ENCODE measurements at regions not wholly inside any gene's neighbourhood (a gene's known extent, or its start where the extent isn't known, plus 50 kb on each side); places are given as distances from the start of the nearest gene placed in this dataset.
"Not testable (repeated sequence)": the region's sequence is repeated elsewhere in the genome, so short reads cannot be mapped to it uniquely, and the experiment has no call there.

DNA sequence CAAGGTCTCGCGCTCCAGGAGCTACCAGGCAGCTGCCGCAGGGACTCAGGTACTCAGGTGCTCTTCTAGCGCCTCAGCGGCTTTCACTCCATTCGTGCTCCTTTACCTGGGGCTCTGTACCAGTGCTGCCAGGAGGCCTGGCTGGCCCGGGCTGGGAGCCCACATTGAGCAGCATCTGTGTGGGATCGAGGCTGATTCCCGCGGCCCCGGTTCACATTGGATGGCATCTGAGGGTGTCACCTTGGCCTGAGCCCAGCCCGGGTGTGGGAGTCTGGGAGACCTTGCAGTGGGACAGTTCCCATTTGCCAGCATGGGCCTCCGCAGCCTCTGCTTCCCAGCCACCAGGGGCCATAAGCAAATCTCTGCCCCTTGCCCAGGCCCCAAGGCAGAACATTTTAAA, 96.9 kb downstream of the NPIPB11 start:
- DNase-seq = not testable (repeated sequence)

GRCh38 chr16:29308644-29309546, 97.6 kb downstream of the NPIPB11 start:
- DNase-seq = no peak

DNA sequence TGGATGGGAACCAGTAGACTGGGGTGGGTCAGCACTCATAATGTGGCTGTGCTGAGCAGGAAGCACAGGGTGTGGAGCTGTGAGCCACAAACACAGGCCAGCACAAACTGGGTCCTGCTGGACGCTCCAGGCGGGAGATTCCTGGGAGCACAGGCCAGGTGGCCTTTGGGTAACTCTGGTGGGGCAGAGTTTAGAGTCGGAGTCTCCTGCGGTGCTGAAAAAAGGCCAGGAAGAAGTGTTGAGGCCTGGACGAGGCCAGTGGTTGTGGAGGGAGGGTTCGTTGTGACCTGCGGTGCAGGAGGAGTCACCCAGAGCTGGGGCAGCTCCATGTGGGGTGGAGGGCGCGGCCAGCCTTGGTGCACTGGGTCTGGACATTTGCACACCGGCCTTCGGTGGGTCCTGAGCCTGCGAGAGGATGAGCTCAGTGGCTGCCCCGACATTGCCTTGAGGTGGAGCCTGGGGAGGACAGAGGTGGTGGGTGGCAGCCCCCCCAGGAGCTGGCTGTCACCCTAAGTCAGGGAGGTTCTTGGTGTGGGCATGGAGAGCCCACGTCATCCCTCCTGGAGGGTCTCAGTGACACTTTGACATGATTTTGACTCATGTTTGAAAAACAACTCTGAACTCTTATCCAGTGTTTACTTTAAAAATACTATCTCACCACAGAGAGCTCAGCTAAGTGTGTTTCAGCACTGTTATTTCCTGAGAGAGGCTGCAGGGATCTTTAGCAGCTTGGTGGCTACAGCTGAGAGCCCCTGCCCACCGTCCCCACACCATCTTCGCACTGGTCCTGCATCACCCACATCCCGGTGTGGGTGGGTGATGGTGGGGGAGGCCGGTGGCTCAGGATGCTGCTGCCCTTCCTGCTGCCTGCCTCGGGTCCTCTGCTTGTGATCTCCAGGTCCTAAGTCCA, 98.7 kb downstream of the NPIPB11 start:
- no peak for DNase-seq

DNA sequence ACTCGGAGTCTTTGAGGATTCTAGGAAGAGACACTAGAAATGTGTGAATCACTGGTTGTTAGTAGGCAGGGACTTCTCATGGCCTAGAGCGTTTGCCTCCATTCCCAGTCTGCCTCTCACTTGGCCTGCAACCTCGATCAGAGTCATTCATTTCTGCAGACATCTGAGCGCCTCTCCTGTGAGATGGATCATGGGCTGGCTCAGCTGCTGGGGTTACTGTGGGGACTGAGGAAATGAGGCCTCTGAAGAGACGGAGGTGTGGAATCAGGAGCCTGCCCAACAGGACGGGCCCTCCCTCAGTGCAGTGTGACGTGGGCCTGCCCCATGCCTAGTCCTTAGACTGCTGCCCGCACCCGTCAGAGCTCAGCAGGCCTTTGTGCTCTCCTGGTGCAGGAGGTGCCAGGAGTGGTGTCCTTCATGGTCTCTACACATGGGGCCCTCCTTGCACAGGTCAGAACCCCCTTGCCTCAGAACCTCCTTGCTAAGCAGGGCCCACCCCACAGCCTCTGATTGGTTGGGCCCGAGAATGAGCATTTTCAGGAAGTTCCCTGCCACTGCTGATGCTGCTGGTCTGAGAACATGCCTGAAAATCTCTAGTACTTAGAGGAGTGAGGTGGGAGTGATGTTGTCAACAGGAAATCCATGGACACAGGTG, 99.4 kb downstream of the NPIPB11 start:
- no peak for DNase-seq

GRCh38 chr16:29306201-29306600, 100.3 kb downstream of the NPIPB11 start:
- no peak for DNase-seq

DNA sequence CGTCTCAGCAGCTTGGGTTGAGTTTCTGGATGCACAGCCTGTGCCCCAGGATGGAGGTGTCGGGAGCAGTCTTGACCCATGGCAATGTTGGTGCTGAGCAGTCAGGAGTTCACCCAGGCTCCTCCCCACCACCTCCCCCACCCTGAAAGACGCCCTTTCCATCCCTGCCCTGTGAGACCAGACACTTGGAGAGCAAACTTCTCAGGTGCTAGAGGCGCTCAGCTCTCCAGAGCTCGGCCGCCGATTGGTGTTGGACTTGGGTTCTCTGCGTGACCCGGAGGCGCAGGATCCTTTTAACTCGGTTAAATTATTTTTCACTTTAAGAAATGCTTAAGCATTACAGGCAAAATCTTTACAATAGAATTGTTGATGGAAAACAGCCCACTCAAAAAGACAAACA, 101.5 kb downstream of the NPIPB11 start:
- not testable (repeated sequence) for DNase-seq

- DNase-seq = no peak
These were observed 102.3 kb downstream of the NPIPB11 start for GRCh38 chr16:29304251-29304650.

GRCh38 chr16:29303520-29303919, 103.0 kb downstream of the NPIPB11 start:
- no peak for DNase-seq

- DNase-seq = no peak
These were observed 103.5 kb downstream of the NPIPB11 start for GRCh38 chr16:29302976-29303375.

GRCh38 chr16:29302433-29302832, 104.1 kb downstream of the NPIPB11 start:
- DNase-seq = not testable (repeated sequence)

- not testable (repeated sequence) for DNase-seq
These were observed 104.7 kb downstream of the NPIPB11 start for GRCh38 chr16:29301662-29302285.

- DNase-seq = not testable (repeated sequence)
These were observed 105.7 kb downstream of the NPIPB11 start for GRCh38 chr16:29300541-29301535.

- not testable (repeated sequence) for DNase-seq
These were observed 106.5 kb downstream of the NPIPB11 start for GRCh38 chr16:29300030-29300491.

- DNase-seq = not testable (repeated sequence)
These were observed 107.5 kb downstream of the NPIPB11 start for GRCh38 chr16:29298997-29299396.

DNA sequence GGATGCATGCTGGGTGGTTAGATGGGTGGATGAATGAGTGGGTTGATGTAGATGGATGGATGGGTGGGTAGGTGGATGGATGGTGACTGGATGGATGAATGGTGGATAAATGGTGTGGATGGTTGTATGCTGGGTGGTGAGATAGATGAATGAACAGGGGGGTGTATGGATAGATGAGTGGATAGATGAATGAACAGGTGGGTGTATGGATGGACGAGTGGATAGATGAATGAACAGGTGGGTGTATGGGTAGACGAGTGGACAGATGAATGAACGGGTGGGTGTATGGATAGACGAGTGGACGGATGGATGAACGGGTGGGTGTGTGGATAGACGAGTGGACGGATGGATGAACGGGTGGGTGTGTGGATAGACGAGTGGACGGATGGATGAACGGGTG, 108.2 kb downstream of the NPIPB11 start:
- not testable (repeated sequence) for DNase-seq

GRCh38 chr16:29297809-29298177, 108.7 kb downstream of the NPIPB11 start:
- not testable (repeated sequence) for DNase-seq

DNA sequence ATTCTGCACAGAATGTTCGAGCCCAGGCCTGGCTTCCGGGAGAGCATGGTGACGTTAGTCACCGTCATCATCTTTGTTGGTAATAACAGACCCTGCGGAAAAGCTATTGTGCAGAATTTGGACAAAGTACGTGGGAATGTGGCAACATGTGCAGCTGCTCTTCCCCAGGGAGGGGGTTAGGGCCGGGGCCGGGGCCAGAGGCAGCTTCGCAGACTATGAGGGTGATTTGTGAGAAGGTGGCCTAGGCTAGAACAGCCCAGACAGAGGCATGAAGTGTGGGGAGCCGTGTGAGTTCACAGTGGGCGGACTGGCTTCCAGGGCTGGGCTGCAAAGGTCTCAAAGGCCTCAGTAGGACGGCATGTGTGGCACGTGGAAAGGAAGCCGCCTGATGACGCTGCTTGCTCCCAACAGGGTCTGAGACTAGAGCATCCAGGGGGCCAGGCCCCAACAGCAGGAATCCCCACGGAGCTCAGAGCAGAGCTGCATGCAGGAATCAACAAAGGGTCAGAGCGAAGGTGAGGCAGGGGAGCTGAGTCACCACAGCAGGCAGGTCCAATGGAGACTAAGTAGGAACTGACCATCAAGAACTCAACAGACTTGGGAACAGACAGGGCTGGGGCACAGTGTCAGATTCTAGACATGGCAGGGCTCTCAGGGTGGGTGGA, 109.2 kb downstream of the NPIPB11 start:
- not testable (repeated sequence) for DNase-seq

DNA sequence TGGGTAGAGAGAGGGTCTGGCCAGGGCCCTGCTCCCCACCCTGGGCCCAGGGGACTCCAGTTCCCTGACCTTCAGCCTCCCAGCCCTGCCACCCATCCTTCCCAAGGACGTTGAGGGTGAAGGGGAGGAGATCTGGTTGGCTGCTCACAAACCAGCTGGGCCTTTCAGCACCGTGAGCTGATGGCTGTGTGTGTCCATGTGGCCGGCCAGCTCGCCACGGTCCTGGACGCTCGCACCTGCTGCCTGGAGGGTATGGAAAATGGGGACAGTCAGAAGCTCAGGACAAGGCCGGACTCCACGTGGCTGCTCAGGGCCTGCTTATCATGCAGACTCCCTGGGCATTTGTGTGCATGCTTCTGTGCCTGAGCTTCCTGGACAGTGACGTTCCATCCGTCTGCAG, 110.3 kb downstream of the NPIPB11 start:
- not testable (repeated sequence) for DNase-seq

- DNase-seq = not testable (repeated sequence)
These were observed 111.3 kb downstream of the NPIPB11 start for GRCh38 chr16:29294951-29295795.

All from left hindlimb (tissue), 1 donor.